GM23338 (cell line): ENCODE measurements at regions not wholly inside any gene's neighbourhood (a gene's known extent, or its start where the extent isn't known, plus 50 kb on each side); places are given as distances from the start of the nearest gene placed in this dataset.

ENCODE experiments used
- ATAC-seq: fragments of 200-7000 bp; cut with Tn5 transposase; 3 replicates; pipeline ENCODE4 v1.9.1; 2020
- DNase-seq: peaks from one replicate; pipeline ENCODE4 v3.0.0-alpha.2; 2015; ENCODE audit warnings: low spot score
- H2AFZ ChIP-seq: fragments of 200-600 bp; sonication (generic); 2 replicates; pipeline ENCODE4 v1.8.0; 2016; ENCODE audit warnings: antibody characterized with exemption, mild to moderate bottlenecking, moderate library complexity
- H3F3A ChIP-seq: fragments of 200-600 bp; sonication (generic); replicated peaks from 2 replicates; pipeline ENCODE4 v1.8.0; 2017; ENCODE audit warnings: antibody characterized with exemption, mixed run types, low read depth
- H3K27ac ChIP-seq: fragments of 200-600 bp; sonication (generic); 2 replicates; pipeline ENCODE4 v1.6.1; 2016; ENCODE audit warnings: low read depth
- H3K27me3 ChIP-seq: fragments of 200-600 bp; sonication (generic); 2 replicates; pipeline ENCODE4 v1.8.0; 2016; ENCODE audit warnings: mild to moderate bottlenecking, mixed run types, moderate library complexity; ENCODE audit not compliant: insufficient read depth
- H3K36me3 ChIP-seq: fragments of 200-600 bp; sonication (generic); 2 replicates; pipeline ENCODE4 v1.8.0; 2016; ENCODE audit warnings: mild to moderate bottlenecking; ENCODE audit not compliant: insufficient read depth
- H3K4me1 ChIP-seq: fragments of 200-600 bp; sonication (generic); 2 replicates; pipeline ENCODE4 v1.8.0; 2016; ENCODE audit warnings: mild to moderate bottlenecking, moderate library complexity; ENCODE audit not compliant: insufficient read depth
- H3K4me2 ChIP-seq: fragments of 200-600 bp; sonication (generic); 2 replicates; pipeline ENCODE4 v1.7.1; 2017; ENCODE audit warnings: mixed run types
- H3K4me3 ChIP-seq: fragments of 200-600 bp; sonication (generic); 2 replicates; pipeline ENCODE4 v1.6.1; 2016; ENCODE audit warnings: mixed run types
- H3K79me2 ChIP-seq: fragments of 200-600 bp; sonication (generic); replicated peaks from 2 replicates; pipeline ENCODE4 v1.8.0; 2017; ENCODE audit warnings: mild to moderate bottlenecking; ENCODE audit not compliant: insufficient read depth
- H3K9me2 ChIP-seq: fragments of 200-600 bp; sonication (generic); 2 replicates; pipeline ENCODE4 v1.8.0; 2017; ENCODE audit not compliant: insufficient read depth
- H4K20me1 ChIP-seq: fragments of 200-600 bp; sonication (generic); replicated peaks from 2 replicates; pipeline ENCODE4 v1.8.0; 2017; ENCODE audit warnings: mild to moderate bottlenecking; ENCODE audit not compliant: insufficient read depth
- H3K27ac Mint-ChIP-seq: 2 replicates; pipeline ENCODE4 v1.8.0; 2020; ENCODE audit warnings: inconsistent platforms, mild to moderate bottlenecking, moderate library complexity, mixed read lengths
- H3K27me3 Mint-ChIP-seq: 3 replicates; pipeline ENCODE4 v1.8.0; 2022; ENCODE audit warnings: low read depth, mild to moderate bottlenecking, moderate library complexity, mixed read lengths, inconsistent platforms; ENCODE audit not compliant: insufficient read depth, poor library complexity
- H3K36me3 Mint-ChIP-seq: 3 replicates; pipeline ENCODE4 v1.8.0; 2021; ENCODE audit warnings: low read depth, mild to moderate bottlenecking, inconsistent platforms, moderate library complexity, mixed read lengths
- H3K4me1 Mint-ChIP-seq: 3 replicates; pipeline ENCODE4 v1.8.0; 2020; ENCODE audit warnings: mild to moderate bottlenecking, inconsistent platforms, mixed read lengths
- H3K4me3 Mint-ChIP-seq: 3 replicates; pipeline ENCODE4 v1.8.0; 2021; ENCODE audit warnings: moderate library complexity, mild to moderate bottlenecking, inconsistent platforms, mixed read lengths
- H3K9me3 Mint-ChIP-seq: 3 replicates; pipeline ENCODE4 v1.8.0; 2020; ENCODE audit warnings: moderate library complexity, mild to moderate bottlenecking, inconsistent platforms, mixed read lengths
- CREB1 ChIP-seq: fragments of 250-450 bp; sonication (Bioruptor Pico); IDR thresholded peaks from 2 replicates; pipeline ENCODE4 v1.5.0; 2020; ENCODE audit warnings: low read depth, mild to moderate bottlenecking, moderate library complexity
- EZH2phosphoT487 ChIP-seq: fragments of 200-600 bp; sonication (generic); IDR thresholded peaks from one replicate; pipeline ENCODE4 v1.8.1; 2018; ENCODE audit warnings: antibody characterized with exemption; ENCODE audit not compliant: unreplicated experiment
- STAT1 ChIP-seq: IDR thresholded peaks from one replicate; pipeline ENCODE4 v1.6.1; 2016; ENCODE audit warnings: antibody characterized with exemption; ENCODE audit not compliant: unreplicated experiment
- ZNF462 ChIP-seq: fragments of 250-450 bp; sonication (Bioruptor Pico); IDR thresholded peaks from 2 replicates; pipeline ENCODE4 v1.5.0; 2020; ENCODE audit warnings: mild to moderate bottlenecking, moderate library complexity

- DNase-seq (no peak), ATAC-seq (no peak)
- no peaks in the 10 kb centered on the region for H3K36me3 ChIP-seq
- Mint-ChIP-seq H3K9me3 (peaks cover 3% of the 10 kb centered on the region; the same call in 2 of the 3 replicates), H3K4me1 (no peaks in the 10 kb centered on the region; the same call in 2 of the 3 replicates), H3K27me3 (peaks cover 10% of the 10 kb centered on the region), H3K27ac (no peak overlapping the region), H3K36me3 (no peaks in the 10 kb centered on the region), H3K4me3 (no peak overlapping the region)
- H2AFZ ChIP-seq = no peak overlapping the region
- no peaks in the 10 kb centered on the region for H3K4me1 ChIP-seq
- no peaks in the 10 kb centered on the region for H3K79me2 ChIP-seq
- H4K20me1 ChIP-seq = no peaks in the 10 kb centered on the region
- no peak overlapping the region for H3K4me2 ChIP-seq
- no peak for TF ChIP-seq CREB1
- H3K4me3 ChIP-seq = no peak overlapping the region
- no peak overlapping the region for H3K27ac ChIP-seq
- H3K9me2 ChIP-seq = peaks cover 8% of the 10 kb centered on the region; the same call in 1 of the 2 replicates
- no peaks in the 10 kb centered on the region for H3F3A ChIP-seq
- no peaks in the 10 kb centered on the region for H3K27me3 ChIP-seq
Measured at GRCh38 chr1:94650301-94650700, 108.7 kb upstream of the F3 start.

DNA sequence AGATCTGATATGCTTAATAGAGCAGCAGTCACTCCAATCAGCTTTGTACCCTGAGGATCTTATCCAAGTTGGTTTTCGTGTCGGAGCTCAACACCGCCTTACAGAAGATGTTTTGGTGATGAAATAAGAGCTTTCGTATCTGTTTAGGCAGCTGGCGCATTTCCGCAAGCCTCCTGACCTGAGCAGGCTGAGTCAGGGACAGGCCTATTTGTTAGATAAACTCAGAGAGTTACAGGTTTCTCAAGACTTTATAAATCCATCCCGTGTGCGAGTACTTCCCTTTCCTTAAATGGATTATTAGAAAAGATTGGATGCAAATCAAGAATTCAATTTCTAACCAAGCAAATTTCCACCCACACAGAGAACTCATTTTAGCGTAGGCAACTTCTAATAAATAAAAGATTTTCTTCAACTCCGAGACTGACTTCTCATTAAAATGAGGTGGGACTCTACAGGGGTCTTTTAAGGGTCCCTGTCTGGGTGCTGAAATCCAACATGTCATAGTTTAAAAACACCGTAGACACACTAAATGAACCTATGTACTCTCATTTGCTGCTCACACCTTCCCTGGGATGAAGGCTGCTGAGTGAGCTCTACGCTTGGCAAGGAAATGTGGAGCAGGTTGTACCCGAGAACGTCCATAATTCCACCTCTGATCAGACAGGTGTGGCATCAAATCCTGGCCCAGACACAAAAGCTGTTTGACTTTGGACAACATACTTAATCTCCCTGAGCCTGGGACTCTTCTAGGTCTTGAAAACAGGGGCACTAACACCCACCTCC, 106.9 kb upstream of the F3 start:
- H3K27me3 Mint-ChIP-seq = peaks cover 8% of the 10 kb centered on the region
- no peaks in the 10 kb centered on the region; the same call in 2 of the 3 replicates for H3K4me1 Mint-ChIP-seq
- ATAC-seq = no peak
- no peak overlapping the region for H3K27ac Mint-ChIP-seq
- Histone ChIP-seq H3K27ac (no peak overlapping the region), H3K36me3 (no peaks in the 10 kb centered on the region), H4K20me1 (no peaks in the 10 kb centered on the region), H3F3A (no peaks in the 10 kb centered on the region), H3K27me3 (no peaks in the 10 kb centered on the region), H3K4me1 (no peaks in the 10 kb centered on the region), H3K9me2 (0 out of 2 replicates have a peak, but pooled peaks cover 7% of the 10 kb centered on the region), H3K79me2 (no peaks in the 10 kb centered on the region), H3K4me2 (no peak overlapping the region), H2AFZ (no peak overlapping the region), H3K4me3 (no peak overlapping the region)
- peaks cover 3% of the 10 kb centered on the region; the same call in 2 of the 3 replicates for H3K9me3 Mint-ChIP-seq
- no peak overlapping the region for H3K4me3 Mint-ChIP-seq
- no peaks in the 10 kb centered on the region for H3K36me3 Mint-ChIP-seq
- DNase-seq = no peak
- TF ChIP-seq EZH2phosphoT487 (no peak), STAT1 (no peak), ZNF462 (no peak)
